ENCODE measurements at regions not wholly inside any gene's neighbourhood (a gene's known extent, or its start where the extent isn't known, plus 50 kb on each side); places are given as distances from the start of the nearest gene placed in this dataset.

DNA sequence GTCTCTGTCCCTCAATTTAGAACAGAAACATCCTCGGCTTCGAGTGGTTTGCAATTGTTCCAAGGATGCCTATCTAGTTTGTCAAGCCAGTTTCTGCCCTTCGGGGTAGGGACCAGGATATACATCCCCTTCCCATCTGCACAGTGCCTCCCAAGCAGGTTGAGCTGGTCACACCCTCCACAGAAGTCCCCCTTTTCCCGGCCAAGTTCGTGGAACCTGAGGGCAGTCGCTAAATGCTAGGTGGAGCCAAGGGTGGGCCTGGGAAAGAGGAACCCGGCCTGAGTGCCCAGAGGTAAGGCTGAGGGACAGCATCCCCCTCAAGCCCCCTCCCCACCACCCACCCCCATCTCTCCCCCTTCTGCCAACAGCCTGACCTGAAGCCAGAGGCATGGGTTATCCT is 62.4 kb upstream of the NANOS1 start:
- TF ChIP-seq GABPA (IDR thresholded peaks at IDR 0.05; ENCODE audit: low read depth) (no peak), REST (IDR thresholded peaks at IDR 0.05; ENCODE audit: insufficient replicate concordance, low read depth) (no peak), POLR2AphosphoS5 (IDR thresholded peaks at IDR 0.05; ENCODE audit: low read depth) (no peak)
- TF ChIP-seq, protein P1, sequence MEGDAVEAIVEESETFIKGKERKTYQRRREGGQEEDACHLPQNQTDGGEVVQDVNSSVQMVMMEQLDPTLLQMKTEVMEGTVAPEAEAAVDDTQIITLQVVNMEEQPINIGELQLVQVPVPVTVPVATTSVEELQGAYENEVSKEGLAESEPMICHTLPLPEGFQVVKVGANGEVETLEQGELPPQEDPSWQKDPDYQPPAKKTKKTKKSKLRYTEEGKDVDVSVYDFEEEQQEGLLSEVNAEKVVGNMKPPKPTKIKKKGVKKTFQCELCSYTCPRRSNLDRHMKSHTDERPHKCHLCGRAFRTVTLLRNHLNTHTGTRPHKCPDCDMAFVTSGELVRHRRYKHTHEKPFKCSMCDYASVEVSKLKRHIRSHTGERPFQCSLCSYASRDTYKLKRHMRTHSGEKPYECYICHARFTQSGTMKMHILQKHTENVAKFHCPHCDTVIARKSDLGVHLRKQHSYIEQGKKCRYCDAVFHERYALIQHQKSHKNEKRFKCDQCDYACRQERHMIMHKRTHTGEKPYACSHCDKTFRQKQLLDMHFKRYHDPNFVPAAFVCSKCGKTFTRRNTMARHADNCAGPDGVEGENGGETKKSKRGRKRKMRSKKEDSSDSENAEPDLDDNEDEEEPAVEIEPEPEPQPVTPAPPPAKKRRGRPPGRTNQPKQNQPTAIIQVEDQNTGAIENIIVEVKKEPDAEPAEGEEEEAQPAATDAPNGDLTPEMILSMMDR (IDR thresholded peaks at IDR 0.05; ENCODE audit: insufficient read depth, low read length) = no peak
